Hepatocyte (in vitro differentiated cells): ENCODE measurements at regions not wholly inside any gene's neighbourhood (a gene's known extent, or its start where the extent isn't known, plus 50 kb on each side); places are given as distances from the start of the nearest gene placed in this dataset.

ENCODE experiments used
- DNase-seq: peaks from one replicate; pipeline ENCODE4 v3.0.0-alpha.2; 2016; ENCODE audit warnings: low spot score
- H2AFZ ChIP-seq: fragments of 200-600 bp; sonication (generic); 2 replicates; pipeline ENCODE4 v1.6.0; 2016; ENCODE audit warnings: antibody characterized with exemption, mild to moderate bottlenecking
- H3K27ac ChIP-seq: fragments of 200-600 bp; sonication (generic); 2 replicates; pipeline ENCODE4 v1.5.1; 2016; ENCODE audit warnings: mild to moderate bottlenecking
- H3K27me3 ChIP-seq: fragments of 200-600 bp; sonication (generic); 2 replicates; pipeline ENCODE4 v1.6.1; 2016
- H3K36me3 ChIP-seq: fragments of 200-600 bp; sonication (generic); replicated peaks from 2 replicates; pipeline ENCODE4 v1.5.1; 2016; ENCODE audit warnings: low read depth; ENCODE audit not compliant: insufficient read depth
- H3K4me1 ChIP-seq: fragments of 200-600 bp; sonication (generic); 2 replicates; pipeline ENCODE4 v1.5.1; 2016; ENCODE audit warnings: mild to moderate bottlenecking, moderate library complexity; ENCODE audit not compliant: insufficient read depth
- H3K4me2 ChIP-seq: fragments of 200-600 bp; sonication (generic); 2 replicates; pipeline ENCODE4 v1.6.0; 2016
- H3K4me3 ChIP-seq: fragments of 200-600 bp; sonication (generic); 2 replicates; pipeline ENCODE4 v1.5.1; 2016; ENCODE audit warnings: mild to moderate bottlenecking
- H3K79me2 ChIP-seq: fragments of 200-600 bp; sonication (generic); 2 replicates; pipeline ENCODE4 v1.6.0; 2017; ENCODE audit warnings: mild to moderate bottlenecking
- H3K9me2 ChIP-seq: fragments of 200-600 bp; sonication (generic); replicated peaks from 2 replicates; pipeline ENCODE4 v1.6.0; 2017; ENCODE audit warnings: mild to moderate bottlenecking; ENCODE audit not compliant: insufficient read depth
- H3K9me3 ChIP-seq: fragments of 200-600 bp; sonication (generic); 2 replicates; pipeline ENCODE4 v1.5.1; 2016; ENCODE audit warnings: low read depth, mild to moderate bottlenecking
- H4K20me1 ChIP-seq: fragments of 200-600 bp; sonication (generic); 2 replicates; pipeline ENCODE4 v1.6.0; 2016; ENCODE audit warnings: mild to moderate bottlenecking; ENCODE audit not compliant: insufficient read depth, poor library complexity, severe bottlenecking
- EZH2 ChIP-seq: fragments of 200-600 bp; sonication (generic); IDR thresholded peaks from 2 replicates; pipeline ENCODE4 v1.6.1; 2016; ENCODE audit warnings: antibody characterized with exemption, mild to moderate bottlenecking, borderline replicate concordance
- EZH2phosphoT487 ChIP-seq: fragments of 200-600 bp; sonication (generic); IDR thresholded peaks from one replicate; pipeline ENCODE4 v1.6.1; 2018; ENCODE audit warnings: antibody characterized with exemption, mild to moderate bottlenecking, low read depth, moderate library complexity; ENCODE audit not compliant: unreplicated experiment, severe bottlenecking
- WGBS: methylation state at CpG from one replicate; pipeline ENCODE4 v1.1.6; 2016; ENCODE audit warnings: low lambda C conversion rate; ENCODE audit errors: missing lambda C conversion rate; 5-methylcytosine and 5-hydroxymethylcytosine counted together
- TF ChIP-seq, protein P1 (sequence below): fragments of 200-600 bp; sonication (generic); IDR thresholded peaks from 2 replicates; pipeline ENCODE4 v1.5.1; 2016; ENCODE audit warnings: antibody characterized with exemption, mild to moderate bottlenecking; ENCODE audit not compliant: poor library complexity

GRCh38 chr21:15327637-15328265 is 263.0 kb upstream of the NRIP1 start:
- DNase-seq = no peak
- TF ChIP-seq, protein P1, sequence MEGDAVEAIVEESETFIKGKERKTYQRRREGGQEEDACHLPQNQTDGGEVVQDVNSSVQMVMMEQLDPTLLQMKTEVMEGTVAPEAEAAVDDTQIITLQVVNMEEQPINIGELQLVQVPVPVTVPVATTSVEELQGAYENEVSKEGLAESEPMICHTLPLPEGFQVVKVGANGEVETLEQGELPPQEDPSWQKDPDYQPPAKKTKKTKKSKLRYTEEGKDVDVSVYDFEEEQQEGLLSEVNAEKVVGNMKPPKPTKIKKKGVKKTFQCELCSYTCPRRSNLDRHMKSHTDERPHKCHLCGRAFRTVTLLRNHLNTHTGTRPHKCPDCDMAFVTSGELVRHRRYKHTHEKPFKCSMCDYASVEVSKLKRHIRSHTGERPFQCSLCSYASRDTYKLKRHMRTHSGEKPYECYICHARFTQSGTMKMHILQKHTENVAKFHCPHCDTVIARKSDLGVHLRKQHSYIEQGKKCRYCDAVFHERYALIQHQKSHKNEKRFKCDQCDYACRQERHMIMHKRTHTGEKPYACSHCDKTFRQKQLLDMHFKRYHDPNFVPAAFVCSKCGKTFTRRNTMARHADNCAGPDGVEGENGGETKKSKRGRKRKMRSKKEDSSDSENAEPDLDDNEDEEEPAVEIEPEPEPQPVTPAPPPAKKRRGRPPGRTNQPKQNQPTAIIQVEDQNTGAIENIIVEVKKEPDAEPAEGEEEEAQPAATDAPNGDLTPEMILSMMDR = no peak
- TF ChIP-seq EZH2 = no peak
- no peak for TF ChIP-seq EZH2phosphoT487
- Histone ChIP-seq H3K4me1 (no peaks in the 10 kb centered on the region), H4K20me1 (no peaks in the 10 kb centered on the region), H3K36me3 (no peaks in the 10 kb centered on the region), H3K4me2 (no peak overlapping the region), H3K9me2 (no peaks in the 10 kb centered on the region), H3K27ac (no peak overlapping the region), H3K9me3 (no peaks in the 10 kb centered on the region), H2AFZ (no peak overlapping the region), H3K4me3 (no peak overlapping the region), H3K79me2 (no peaks in the 10 kb centered on the region), H3K27me3 (no peaks in the 10 kb centered on the region)
- 82% methylated on average over 2 of the region's 2 CpGs for WGBS

DNA sequence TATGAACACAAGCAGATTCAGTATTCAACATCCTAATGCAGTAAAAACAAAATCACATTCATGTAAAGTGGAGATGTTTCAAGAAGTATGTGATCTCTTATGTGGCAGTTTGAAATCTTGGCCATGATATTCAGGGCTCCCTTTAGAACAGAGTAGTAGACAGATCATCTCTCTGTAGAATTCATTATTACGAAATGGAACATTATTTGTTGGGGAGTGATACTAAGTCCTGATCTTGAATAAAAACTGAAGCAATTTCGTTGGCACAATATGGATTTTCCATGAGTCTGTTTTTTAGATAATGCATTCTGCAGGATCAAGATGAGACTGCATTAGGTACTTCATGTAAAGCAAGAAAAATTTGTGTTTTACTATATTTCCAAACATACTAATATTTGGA is 264.4 kb upstream of the NRIP1 start:
- Histone ChIP-seq H3K27me3 (no peaks in the 10 kb centered on the region), H3K36me3 (no peaks in the 10 kb centered on the region), H3K79me2 (no peaks in the 10 kb centered on the region), H3K4me1 (no peaks in the 10 kb centered on the region), H3K27ac (no peak overlapping the region), H3K9me2 (no peaks in the 10 kb centered on the region), H3K4me3 (no peak overlapping the region), H2AFZ (no peak overlapping the region), H3K4me2 (no peak overlapping the region), H3K9me3 (no peaks in the 10 kb centered on the region), H4K20me1 (no peaks in the 10 kb centered on the region)
- whole genome bisulfite sequencing = 79% methylated on average over 2 of the region's 2 CpGs
- DNase-seq = no peak
- no peak for TF ChIP-seq EZH2
- TF ChIP-seq, protein P1 = no peak
- no peak for TF ChIP-seq EZH2phosphoT487

GRCh38 chr21:15330872-15331271 is 266.1 kb upstream of the NRIP1 start:
- H3K4me1 ChIP-seq = no peaks in the 10 kb centered on the region
- TF ChIP-seq EZH2 (no peak), EZH2phosphoT487 (no peak)
- TF ChIP-seq, protein P1 = no peak
- H3K27me3 ChIP-seq = no peaks in the 10 kb centered on the region
- no peaks in the 10 kb centered on the region for H3K36me3 ChIP-seq
- no peak for DNase-seq
- no peak overlapping the region for H3K4me3 ChIP-seq
- H4K20me1 ChIP-seq = no peaks in the 10 kb centered on the region
- H3K9me2 ChIP-seq = no peaks in the 10 kb centered on the region
- no peak overlapping the region for H3K4me2 ChIP-seq
- H3K79me2 ChIP-seq = no peaks in the 10 kb centered on the region
- no peak overlapping the region for H3K27ac ChIP-seq
- no peak overlapping the region for H2AFZ ChIP-seq
- no peaks in the 10 kb centered on the region for H3K9me3 ChIP-seq

DNA sequence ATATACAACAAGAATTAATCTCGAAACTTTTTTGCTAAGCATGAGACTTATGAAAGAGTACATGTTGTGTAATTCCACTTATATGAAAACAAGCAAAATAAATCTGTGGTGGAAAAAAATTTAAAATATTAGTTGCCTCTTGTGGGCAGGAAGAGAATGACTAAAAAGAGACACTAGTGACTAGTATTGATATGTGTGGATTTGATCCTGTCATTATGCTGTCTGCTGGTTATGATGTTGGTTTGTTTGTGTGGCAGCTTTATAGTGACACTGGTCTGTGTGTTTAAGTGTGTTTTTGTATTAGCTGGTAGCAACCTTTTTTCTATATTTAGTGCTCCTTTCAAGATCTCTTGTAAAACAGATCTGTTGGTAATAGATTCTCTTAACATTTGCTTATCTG is 267.8 kb upstream of the NRIP1 start:
- H3K79me2 ChIP-seq = no peaks in the 10 kb centered on the region
- no peaks in the 10 kb centered on the region for H3K4me1 ChIP-seq
- H2AFZ ChIP-seq = no peak overlapping the region
- no peaks in the 10 kb centered on the region for H3K9me2 ChIP-seq
- no peak overlapping the region for H3K4me2 ChIP-seq
- DNase-seq = no peak
- no peaks in the 10 kb centered on the region for H3K27me3 ChIP-seq
- TF ChIP-seq, protein P1 = no peak
- 97% methylated on average over 1 of the region's 1 CpG for WGBS
- H3K36me3 ChIP-seq = no peaks in the 10 kb centered on the region
- H3K27ac ChIP-seq = no peak overlapping the region
- no peaks in the 10 kb centered on the region for H3K9me3 ChIP-seq
- H3K4me3 ChIP-seq = no peak overlapping the region
- H4K20me1 ChIP-seq = no peaks in the 10 kb centered on the region
